ENCODE measurements at regions not wholly inside any gene's neighbourhood (a gene's known extent, or its start where the extent isn't known, plus 50 kb on each side); places are given as distances from the start of the nearest gene placed in this dataset.

GRCh38 chr12:61348871-61349270, 911.3 kb upstream of the USP15 start:
- no peaks in the 10 kb centered on the region for H3K4me1 ChIP-seq (ENCODE audit: low read length)
- H2AFZ ChIP-seq (ENCODE audit: low read depth, low read length) = no peak overlapping the region
- H3K9ac ChIP-seq (ENCODE audit: low read length) = no peak overlapping the region
- TF ChIP-seq EZH2phosphoT487 (IDR thresholded peaks at IDR 0.05; ENCODE audit: low read depth) (no peak), CTCF (IDR thresholded peaks at IDR 0.05; ENCODE audit: low read depth, low read length) (no peak)
- H3K4me3 ChIP-seq (ENCODE audit: low read length) = no peak overlapping the region
- no peaks in the 10 kb centered on the region for H3K9me3 ChIP-seq (ENCODE audit: insufficient read depth, low read length)
- no peak overlapping the region for H3K4me2 ChIP-seq (ENCODE audit: low read length)
- H3K79me2 ChIP-seq (ENCODE audit: low read length) = no peaks in the 10 kb centered on the region
- H3K27me3 ChIP-seq (ENCODE audit: low read depth, low read length) = no peaks in the 10 kb centered on the region
- H3K27ac ChIP-seq (ENCODE audit: low read length) = no peak overlapping the region
- no peaks in the 10 kb centered on the region for H3K36me3 ChIP-seq (replicated peaks; ENCODE audit: low read depth, low read length)
- H4K20me1 ChIP-seq (ENCODE audit: insufficient read depth, low read length) = no peaks in the 10 kb centered on the region

GRCh38 chr12:61355105-61355504, 905.1 kb upstream of the USP15 start:
- H3K4me3 ChIP-seq (ENCODE audit: low read length) = no peak overlapping the region
- no peaks in the 10 kb centered on the region for H3K4me1 ChIP-seq (ENCODE audit: low read length)
- H3K27me3 ChIP-seq (ENCODE audit: low read depth, low read length) = no peaks in the 10 kb centered on the region
- no peaks in the 10 kb centered on the region for H3K9me3 ChIP-seq (ENCODE audit: insufficient read depth, low read length)
- H3K4me2 ChIP-seq (ENCODE audit: low read length) = no peak overlapping the region
- no peak overlapping the region for H3K27ac ChIP-seq (ENCODE audit: low read length)
- no peaks in the 10 kb centered on the region for H3K36me3 ChIP-seq (replicated peaks; ENCODE audit: low read depth, low read length)
- TF ChIP-seq EZH2phosphoT487 (IDR thresholded peaks at IDR 0.05; ENCODE audit: low read depth) (no peak), CTCF (IDR thresholded peaks at IDR 0.05; ENCODE audit: low read depth, low read length) (no peak)
- no peak overlapping the region for H2AFZ ChIP-seq (ENCODE audit: low read depth, low read length)
- H4K20me1 ChIP-seq (ENCODE audit: insufficient read depth, low read length) = no peaks in the 10 kb centered on the region
- H3K79me2 ChIP-seq (ENCODE audit: low read length) = no peaks in the 10 kb centered on the region
- no peak overlapping the region for H3K9ac ChIP-seq (ENCODE audit: low read length)

- no peaks in the 10 kb centered on the region for H4K20me1 ChIP-seq (ENCODE audit: insufficient read depth, low read length)
- no peak overlapping the region for H3K27ac ChIP-seq (ENCODE audit: low read length)
- H3K79me2 ChIP-seq (ENCODE audit: low read length) = no peaks in the 10 kb centered on the region
- no peaks in the 10 kb centered on the region for H3K27me3 ChIP-seq (ENCODE audit: low read depth, low read length)
- H3K36me3 ChIP-seq (replicated peaks; ENCODE audit: low read depth, low read length) = no peaks in the 10 kb centered on the region
- no peak overlapping the region for H2AFZ ChIP-seq (ENCODE audit: low read depth, low read length)
- no peaks in the 10 kb centered on the region for H3K4me1 ChIP-seq (ENCODE audit: low read length)
- TF ChIP-seq EZH2phosphoT487 (IDR thresholded peaks at IDR 0.05; ENCODE audit: low read depth) (no peak), CTCF (IDR thresholded peaks at IDR 0.05; ENCODE audit: low read depth, low read length) (no peak)
- H3K4me3 ChIP-seq (ENCODE audit: low read length) = no peak overlapping the region
- no peak overlapping the region for H3K9ac ChIP-seq (ENCODE audit: low read length)
- no peaks in the 10 kb centered on the region for H3K9me3 ChIP-seq (ENCODE audit: insufficient read depth, low read length)
- no peak overlapping the region for H3K4me2 ChIP-seq (ENCODE audit: low read length)
Observed at GRCh38 chr12:61356485-61356884, 903.7 kb upstream of the USP15 start.

- no peak overlapping the region for H3K4me2 ChIP-seq (ENCODE audit: low read length)
- no peaks in the 10 kb centered on the region for H3K9me3 ChIP-seq (ENCODE audit: insufficient read depth, low read length)
- no peaks in the 10 kb centered on the region for H3K79me2 ChIP-seq (ENCODE audit: low read length)
- H4K20me1 ChIP-seq (ENCODE audit: insufficient read depth, low read length) = no peaks in the 10 kb centered on the region
- no peaks in the 10 kb centered on the region for H3K27me3 ChIP-seq (ENCODE audit: low read depth, low read length)
- no peaks in the 10 kb centered on the region for H3K4me1 ChIP-seq (ENCODE audit: low read length)
- TF ChIP-seq EZH2phosphoT487 (IDR thresholded peaks at IDR 0.05; ENCODE audit: low read depth) (no peak), CTCF (IDR thresholded peaks at IDR 0.05; ENCODE audit: low read depth, low read length) (no peak)
- no peak overlapping the region for H2AFZ ChIP-seq (ENCODE audit: low read depth, low read length)
- H3K27ac ChIP-seq (ENCODE audit: low read length) = no peak overlapping the region
- H3K9ac ChIP-seq (ENCODE audit: low read length) = no peak overlapping the region
- no peak overlapping the region for H3K4me3 ChIP-seq (ENCODE audit: low read length)
- H3K36me3 ChIP-seq (replicated peaks; ENCODE audit: low read depth, low read length) = no peaks in the 10 kb centered on the region
Observed at GRCh38 chr12:61357496-61357895, 902.7 kb upstream of the USP15 start.

All from OCI-LY3 (cell line).